Panc1 (cell line): ENCODE measurements at regions not wholly inside any gene's neighbourhood (a gene's known extent, or its start where the extent isn't known, plus 50 kb on each side); places are given as distances from the start of the nearest gene placed in this dataset.

Experiments used
- ATAC-seq: fragments of 200-7000 bp; cut with Tn5 transposase; 2 replicates; pipeline ENCODE4 v1.9.1; 2020; ENCODE audit warnings: mild to moderate bottlenecking, moderate library complexity
- BruUV-seq: library from RNA; stranded (reverse); fragments of 400-500 nt; replicated peaks from 2 replicates; lab custom pipeline; 2021; lab: Mats Ljungman, UMichigan
- CTCF ChIA-PET: fragments of 300-600 bp; sonication (Branson Sonifier 250); formaldehyde crosslinking; loops from one replicate; lab custom pipeline; 2022; ENCODE audit warnings: antibody characterized with exemption; lab: Charles Lee
- POLR2A ChIA-PET: fragments of 300-600 bp; sonication (Branson Sonifier 250); formaldehyde crosslinking; loops from one replicate; lab custom pipeline; 2022; ENCODE audit warnings: antibody characterized with exemption; lab: Charles Lee
- DNase-seq: peaks from one replicate; pipeline ENCODE4 v3.0.0-alpha.2; 2010; ENCODE audit warnings: low read depth, low spot score
- H3K27ac ChIP-seq: 2 replicates; pipeline ENCODE4 v1.5.1; 2011; ENCODE audit warnings: mild to moderate bottlenecking, low read length, inconsistent platforms
- H3K27me3 ChIP-seq: fragments of 200-500 bp; sonication (Bioruptor generic); 2 replicates; pipeline ENCODE4 v1.6.0; 2014; ENCODE audit warnings: low read length, inconsistent platforms; ENCODE audit not compliant: control insufficient read depth, insufficient read depth
- H3K36me3 ChIP-seq: fragments of 200-500 bp; sonication (Bioruptor generic); 2 replicates; pipeline ENCODE4 v1.5.1; 2014; ENCODE audit warnings: inconsistent platforms, mild to moderate bottlenecking, low read length, moderate library complexity; ENCODE audit not compliant: control insufficient read depth, insufficient read depth
- H3K4me1 ChIP-seq: 2 replicates; pipeline ENCODE4 v1.5.1; 2011; ENCODE audit warnings: inconsistent platforms, mild to moderate bottlenecking, low read length, moderate library complexity; ENCODE audit not compliant: control insufficient read depth, insufficient read depth
- H3K4me3 ChIP-seq, 2 experiments: 2 replicates each; pipeline ENCODE4 v1.5.1; 2011 to 2012; ENCODE audit warnings: low read depth in 2 of 2, low read length in 2 of 2, mild to moderate bottlenecking in 2 of 2, inconsistent platforms in 1 of 2, moderate library complexity in 1 of 2
- H3K9me3 ChIP-seq: fragments of 200-500 bp; sonication (Bioruptor generic); 2 replicates; pipeline ENCODE4 v1.5.1; 2014; ENCODE audit warnings: low read depth, mild to moderate bottlenecking, inconsistent platforms, low read length, moderate library complexity; ENCODE audit not compliant: control insufficient read depth, insufficient read depth
- CTCF ChIP-seq: fragments of 450-650 bp; IDR thresholded peaks from 2 replicates; pipeline ENCODE4 v1.5.1; 2017; ENCODE audit warnings: mild to moderate bottlenecking
- POLR2AphosphoS5 ChIP-seq: IDR thresholded peaks from 2 replicates; pipeline ENCODE4 v1.6.1; 2012; ENCODE audit warnings: mild to moderate bottlenecking, low read depth, low read length, moderate library complexity
- SIN3A ChIP-seq: IDR thresholded peaks from 2 replicates; pipeline ENCODE4 v1.6.1; 2012; ENCODE audit warnings: low read depth, mild to moderate bottlenecking, low read length, moderate library complexity, borderline replicate concordance; ENCODE audit not compliant: insufficient read depth
- TCF7L2 ChIP-seq: IDR thresholded peaks from 2 replicates; pipeline ENCODE4 v1.6.1; 2011; ENCODE audit warnings: mild to moderate bottlenecking, low read depth, low read length, inconsistent platforms
- in situ Hi-C: cut with HindIII; loops from 2 replicates; pipeline ENCODE4 v1.10.0; 2016; ENCODE audit warnings: low sequenced_read_pairs, low pct_unique_long_range_greater_than_20kb
- intact Hi-C: fragments of 100-400 bp; cut with micrococcal nuclease; formaldehyde crosslinking; loops from one replicate; pipeline ENCODE4 v1.10.0; 2022; ENCODE audit not compliant: unreplicated experiment
- TF ChIP-seq, protein P1 (sequence below), 2 experiments: IDR thresholded peaks; 2 replicates each; pipeline ENCODE4 v1.6.1; 2011 to 2012; ENCODE audit warnings: low read depth in 2 of 2, control low read depth in 1 of 2, low read length in 1 of 2, mild to moderate bottlenecking in 1 of 2, moderate library complexity in 1 of 2; ENCODE audit not compliant: insufficient read depth in 1 of 2

GRCh38 chr20:12893019-12893418, 115.8 kb upstream of the SPTLC3 start:
- H3K27me3 ChIP-seq, result no peaks in the 10 kb centered on the region
- ChIA-PET CTCF (no interaction called here), POLR2A (no interaction called here)

DNA sequence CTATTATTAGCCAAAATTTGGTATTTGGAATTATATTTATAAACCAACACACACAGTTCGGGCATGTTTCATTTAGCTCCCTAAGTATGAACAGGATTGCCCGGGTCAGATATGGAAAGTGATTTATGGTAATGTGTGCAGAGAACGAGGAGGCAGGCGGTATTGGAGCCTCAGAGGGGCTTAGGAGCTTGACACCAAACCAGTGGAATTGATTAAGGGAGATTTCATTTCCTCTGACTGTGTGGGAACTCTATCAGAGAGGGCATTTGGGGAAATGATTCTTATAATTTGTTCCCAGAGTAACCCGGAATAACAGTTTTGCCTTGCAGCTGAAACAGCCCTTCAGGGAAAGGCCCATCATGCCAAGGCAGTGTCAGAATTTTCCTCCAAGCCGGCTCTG, 115.1 kb upstream of the SPTLC3 start:
- in situ Hi-C loops (no loop called here), intact Hi-C loops (no loop called here)
- Histone ChIP-seq H3K4me3 (no peak overlapping the region), H3K4me1 (no peaks in the 10 kb centered on the region), H3K9me3 (no peaks in the 10 kb centered on the region), H3K27me3 (no peaks in the 10 kb centered on the region), H3K36me3 (no peaks in the 10 kb centered on the region), H3K27ac (no peak overlapping the region)
- BruUV-seq, result no TSS peak
- no peak for ATAC-seq
- no peak for DNase-seq
- CTCF ChIA-PET, result no interaction called here
- TF ChIP-seq SIN3A (no peak), TCF7L2 (no peak), CTCF (no peak), POLR2AphosphoS5 (no peak)
- TF ChIP-seq, protein P1, sequence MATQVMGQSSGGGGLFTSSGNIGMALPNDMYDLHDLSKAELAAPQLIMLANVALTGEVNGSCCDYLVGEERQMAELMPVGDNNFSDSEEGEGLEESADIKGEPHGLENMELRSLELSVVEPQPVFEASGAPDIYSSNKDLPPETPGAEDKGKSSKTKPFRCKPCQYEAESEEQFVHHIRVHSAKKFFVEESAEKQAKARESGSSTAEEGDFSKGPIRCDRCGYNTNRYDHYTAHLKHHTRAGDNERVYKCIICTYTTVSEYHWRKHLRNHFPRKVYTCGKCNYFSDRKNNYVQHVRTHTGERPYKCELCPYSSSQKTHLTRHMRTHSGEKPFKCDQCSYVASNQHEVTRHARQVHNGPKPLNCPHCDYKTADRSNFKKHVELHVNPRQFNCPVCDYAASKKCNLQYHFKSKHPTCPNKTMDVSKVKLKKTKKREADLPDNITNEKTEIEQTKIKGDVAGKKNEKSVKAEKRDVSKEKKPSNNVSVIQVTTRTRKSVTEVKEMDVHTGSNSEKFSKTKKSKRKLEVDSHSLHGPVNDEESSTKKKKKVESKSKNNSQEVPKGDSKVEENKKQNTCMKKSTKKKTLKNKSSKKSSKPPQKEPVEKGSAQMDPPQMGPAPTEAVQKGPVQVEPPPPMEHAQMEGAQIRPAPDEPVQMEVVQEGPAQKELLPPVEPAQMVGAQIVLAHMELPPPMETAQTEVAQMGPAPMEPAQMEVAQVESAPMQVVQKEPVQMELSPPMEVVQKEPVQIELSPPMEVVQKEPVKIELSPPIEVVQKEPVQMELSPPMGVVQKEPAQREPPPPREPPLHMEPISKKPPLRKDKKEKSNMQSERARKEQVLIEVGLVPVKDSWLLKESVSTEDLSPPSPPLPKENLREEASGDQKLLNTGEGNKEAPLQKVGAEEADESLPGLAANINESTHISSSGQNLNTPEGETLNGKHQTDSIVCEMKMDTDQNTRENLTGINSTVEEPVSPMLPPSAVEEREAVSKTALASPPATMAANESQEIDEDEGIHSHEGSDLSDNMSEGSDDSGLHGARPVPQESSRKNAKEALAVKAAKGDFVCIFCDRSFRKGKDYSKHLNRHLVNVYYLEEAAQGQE (IDR thresholded peaks at IDR 0.05; ENCODE audit: insufficient read depth in 1 of 2, low read depth in 2 of 2, low read length in 1 of 2), result no peak
- POLR2A ChIA-PET, result interaction anchor here (0.6 kb wide), 1 partner anchor 12 kb away, joined by 3 read pairs; no protein-coding TSS in a partner anchor

More at GRCh38 chr20:12893019-12893418, 115.8 kb upstream of the SPTLC3 start:
- in situ Hi-C loops (no loop called here), intact Hi-C loops (no loop called here)
- Histone ChIP-seq H3K4me1 (no peaks in the 10 kb centered on the region), H3K9me3 (no peaks in the 10 kb centered on the region), H3K4me3 (no peak overlapping the region), H3K36me3 (no peaks in the 10 kb centered on the region), H3K27ac (no peak overlapping the region)
- BruUV-seq, result no TSS peak
- no peak for ATAC-seq
- no peak for DNase-seq
- TF ChIP-seq TCF7L2, result no peak
- no peak for TF ChIP-seq CTCF
- TF ChIP-seq POLR2AphosphoS5, result no peak
- TF ChIP-seq, protein P1 (IDR thresholded peaks at IDR 0.05; ENCODE audit: insufficient read depth in 1 of 2, low read depth in 2 of 2, low read length in 1 of 2), result no peak
- TF ChIP-seq SIN3A, result no peak
